Activated CD8-positive, alpha-beta memory T cell treated with anti-CD3 and anti-CD28 coated beads, Interleukin-2, amount 10 ng/mL, durations not matched to agents 7 days and 5 days (primary cell): ENCODE measurements at regions not wholly inside any gene's neighbourhood (a gene's known extent, or its start where the extent isn't known, plus 50 kb on each side); places are given as distances from the start of the nearest gene placed in this dataset.

Experiments used
- ATAC-seq: fragments of 150-1000 bp; cut with Tn5 transposase; one replicate; pipeline ENCODE4 v1.10.0; 2021; ENCODE audit warnings: moderate library complexity
- CTCF ChIA-PET: fragments of 350-600 bp; sonication (Branson Sonifier 250); formaldehyde crosslinking; loops from one replicate; lab custom pipeline; 2021; ENCODE audit warnings: antibody characterized with exemption; lab: Charles Lee
- DNase-seq: peaks from one replicate; pipeline ENCODE4 v3.0.0-alpha.2; 2020
- H3K27ac Mint-ChIP-seq: one replicate; pipeline ENCODE4 v1.8.0; 2021; ENCODE audit warnings: mild to moderate bottlenecking, mixed read lengths
- H3K27me3 Mint-ChIP-seq: one replicate; pipeline ENCODE4 v1.8.0; 2021; ENCODE audit warnings: mixed read lengths
- H3K36me3 Mint-ChIP-seq: one replicate; pipeline ENCODE4 v1.8.0; 2021; ENCODE audit warnings: mild to moderate bottlenecking, mixed read lengths
- H3K4me1 Mint-ChIP-seq: one replicate; pipeline ENCODE4 v1.8.0; 2021; ENCODE audit warnings: mixed read lengths
- H3K4me3 Mint-ChIP-seq: one replicate; pipeline ENCODE4 v1.8.0; 2021; ENCODE audit warnings: mild to moderate bottlenecking, moderate library complexity, mixed read lengths
- H3K9me3 Mint-ChIP-seq: one replicate; pipeline ENCODE4 v1.8.0; 2022; ENCODE audit warnings: low read depth, mixed read lengths

GRCh38 chrX:63513825-63514568 lies 162.9 kb upstream of the SPIN4 start:
- no peaks in the 10 kb centered on the region for H3K36me3 Mint-ChIP-seq
- no peaks in the 10 kb centered on the region for H3K9me3 Mint-ChIP-seq
- H3K27me3 Mint-ChIP-seq: no peaks in the 10 kb centered on the region
- DNase-seq (no peak), ATAC-seq (no peak)
- no peak overlapping the region for H3K4me3 Mint-ChIP-seq
- H3K27ac Mint-ChIP-seq: no peak overlapping the region
- CTCF ChIA-PET: no interaction called here
- no peaks in the 10 kb centered on the region for H3K4me1 Mint-ChIP-seq

- no peak for ATAC-seq
- no peaks in the 10 kb centered on the region for H3K27me3 Mint-ChIP-seq
- H3K27ac Mint-ChIP-seq: no peak overlapping the region
- no peak for DNase-seq
- CTCF ChIA-PET: no interaction called here
- no peaks in the 10 kb centered on the region for H3K36me3 Mint-ChIP-seq
- H3K4me1 Mint-ChIP-seq: no peaks in the 10 kb centered on the region
- H3K4me3 Mint-ChIP-seq: no peak overlapping the region
- H3K9me3 Mint-ChIP-seq: no peaks in the 10 kb centered on the region
These were observed 160.2 kb upstream of the SPIN4 start for GRCh38 chrX:63511361-63511760.

- Mint-ChIP-seq H3K27ac (no peak overlapping the region), H3K9me3 (no peaks in the 10 kb centered on the region), H3K36me3 (no peaks in the 10 kb centered on the region), H3K27me3 (no peaks in the 10 kb centered on the region), H3K4me1 (peaks cover 2% of the 10 kb centered on the region), H3K4me3 (no peak overlapping the region)
- DNase-seq: no peak
- no peak for ATAC-seq
- CTCF ChIA-PET: no interaction called here
These were observed 157.5 kb upstream of the SPIN4 start for GRCh38 chrX:63508668-63509067.

- Mint-ChIP-seq H3K9me3 (no peaks in the 10 kb centered on the region), H3K36me3 (no peaks in the 10 kb centered on the region), H3K4me3 (no peak overlapping the region), H3K27ac (no peak overlapping the region), H3K4me1 (peaks cover 2% of the 10 kb centered on the region), H3K27me3 (no peaks in the 10 kb centered on the region)
- DNase-seq: no peak
- CTCF ChIA-PET: no interaction called here
- no peak for ATAC-seq
These were observed 155.2 kb upstream of the SPIN4 start for GRCh38 chrX:63506320-63506719.

DNA sequence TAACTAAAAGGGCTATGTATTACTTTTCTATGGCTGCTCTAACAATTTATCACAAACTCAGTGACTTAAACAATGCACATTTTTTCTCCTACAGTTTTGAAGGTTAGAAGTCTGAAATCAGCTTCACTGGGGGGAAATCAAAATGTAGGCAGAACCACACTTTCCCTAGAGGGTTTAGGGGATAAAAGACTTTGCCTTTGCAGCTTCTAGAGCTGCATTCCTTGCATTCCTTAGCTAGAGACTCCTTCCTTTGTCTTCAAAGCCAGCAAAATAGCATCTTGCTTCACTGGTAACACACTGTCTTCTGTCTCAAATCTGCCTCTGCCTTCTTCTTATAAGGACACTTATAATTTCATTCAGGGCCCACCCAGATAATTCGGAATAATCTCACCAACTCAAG lies 152.4 kb upstream of the SPIN4 start:
- Mint-ChIP-seq H3K27me3 (no peaks in the 10 kb centered on the region), H3K4me3 (no peak overlapping the region), H3K27ac (no peak overlapping the region), H3K9me3 (no peaks in the 10 kb centered on the region), H3K36me3 (no peaks in the 10 kb centered on the region), H3K4me1 (peaks cover 2% of the 10 kb centered on the region)
- CTCF ChIA-PET: no interaction called here
- ATAC-seq (no peak), DNase-seq (no peak)

GRCh38 chrX:63488546-63489373 lies 137.6 kb upstream of the SPIN4 start:
- CTCF ChIA-PET: no interaction called here

DNA sequence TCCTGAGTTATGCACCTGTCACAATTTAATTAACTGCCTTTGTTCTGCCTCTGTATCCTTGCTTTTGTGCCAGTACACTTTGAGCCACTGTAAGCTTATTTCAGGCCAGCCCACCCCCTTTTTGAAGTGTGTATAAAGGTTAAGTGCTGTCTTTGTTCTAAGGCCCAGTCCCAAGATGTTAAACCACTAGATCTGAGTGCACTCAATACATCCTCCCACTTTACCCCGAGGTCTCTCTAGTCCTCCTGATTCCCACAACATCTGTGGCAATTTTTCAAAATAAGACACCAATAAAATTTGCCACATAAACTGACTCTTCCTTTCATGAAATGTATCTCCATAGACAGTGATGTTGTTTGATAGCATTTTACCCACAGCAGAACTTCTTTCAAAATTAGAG lies 124.1 kb upstream of the SPIN4 start:
- H3K27me3 Mint-ChIP-seq: no peaks in the 10 kb centered on the region
- H3K4me3 Mint-ChIP-seq: no peak overlapping the region
- no peak for ATAC-seq
- peaks cover 6% of the 10 kb centered on the region for H3K9me3 Mint-ChIP-seq
- H3K36me3 Mint-ChIP-seq: peaks cover 25% of the 10 kb centered on the region
- CTCF ChIA-PET: no interaction called here
- H3K27ac Mint-ChIP-seq: no peak overlapping the region
- no peak for DNase-seq
- H3K4me1 Mint-ChIP-seq: no peaks in the 10 kb centered on the region

More at GRCh38 chrX:63488546-63489373, 137.6 kb upstream of the SPIN4 start:
- H3K4me1 Mint-ChIP-seq: no peaks in the 10 kb centered on the region
- no peak overlapping the region for H3K27ac Mint-ChIP-seq
- no peak for DNase-seq
- ATAC-seq: no peak
- H3K36me3 Mint-ChIP-seq: peaks cover 11% of the 10 kb centered on the region
- no peaks in the 10 kb centered on the region for H3K27me3 Mint-ChIP-seq
- no peak overlapping the region for H3K4me3 Mint-ChIP-seq
- peaks cover 5% of the 10 kb centered on the region for H3K9me3 Mint-ChIP-seq

- Mint-ChIP-seq H3K4me1 (no peaks in the 10 kb centered on the region), H3K36me3 (peaks cover 10% of the 10 kb centered on the region), H3K27me3 (no peaks in the 10 kb centered on the region), H3K4me3 (no peak overlapping the region), H3K9me3 (peaks cover 2% of the 10 kb centered on the region), H3K27ac (no peak overlapping the region)
- ATAC-seq: no peak
- CTCF ChIA-PET: no interaction called here
- DNase-seq: no peak
These were observed 119.9 kb upstream of the SPIN4 start for GRCh38 chrX:63471004-63471403.

- no peak for DNase-seq
- H3K4me1 Mint-ChIP-seq: no peaks in the 10 kb centered on the region
These were observed 119.4 kb upstream of the SPIN4 start for GRCh38 chrX:63470506-63470905.

DNA sequence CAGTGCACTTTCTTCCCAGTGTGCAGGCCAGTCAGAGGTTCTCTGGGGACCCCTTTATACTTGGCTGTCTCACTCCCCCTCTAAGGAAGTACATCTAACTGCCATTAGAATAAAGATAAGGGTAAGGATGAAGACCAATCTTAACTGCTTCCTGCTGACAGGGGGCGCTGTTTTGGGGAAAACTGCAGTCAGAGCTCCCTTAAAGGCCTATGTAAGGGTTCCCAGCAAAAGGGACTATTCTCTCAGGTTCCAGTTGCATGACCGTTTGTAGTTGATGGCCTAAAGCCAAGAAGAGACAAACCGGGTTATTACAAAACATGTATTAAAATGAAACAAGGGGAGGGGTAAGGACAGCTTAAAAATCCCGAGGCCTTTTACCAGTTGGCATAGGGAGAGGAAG lies 115.6 kb upstream of the SPIN4 start:
- DNase-seq (no peak), ATAC-seq (no peak)
- no peak overlapping the region for H3K27ac Mint-ChIP-seq
- no peak overlapping the region for H3K4me3 Mint-ChIP-seq
- H3K27me3 Mint-ChIP-seq: no peaks in the 10 kb centered on the region
- CTCF ChIA-PET: no interaction called here
- no peaks in the 10 kb centered on the region for H3K4me1 Mint-ChIP-seq
- peaks cover 2% of the 10 kb centered on the region for H3K36me3 Mint-ChIP-seq
- no peaks in the 10 kb centered on the region for H3K9me3 Mint-ChIP-seq

More at GRCh38 chrX:63470506-63470905, 119.4 kb upstream of the SPIN4 start:
- H3K4me3 Mint-ChIP-seq: no peak overlapping the region
- ATAC-seq: no peak
- CTCF ChIA-PET: no interaction called here
- no peaks in the 10 kb centered on the region for H3K27me3 Mint-ChIP-seq
- peaks cover 7% of the 10 kb centered on the region for H3K36me3 Mint-ChIP-seq
- H3K9me3 Mint-ChIP-seq: peaks cover 2% of the 10 kb centered on the region
- no peak overlapping the region for H3K27ac Mint-ChIP-seq

DNA sequence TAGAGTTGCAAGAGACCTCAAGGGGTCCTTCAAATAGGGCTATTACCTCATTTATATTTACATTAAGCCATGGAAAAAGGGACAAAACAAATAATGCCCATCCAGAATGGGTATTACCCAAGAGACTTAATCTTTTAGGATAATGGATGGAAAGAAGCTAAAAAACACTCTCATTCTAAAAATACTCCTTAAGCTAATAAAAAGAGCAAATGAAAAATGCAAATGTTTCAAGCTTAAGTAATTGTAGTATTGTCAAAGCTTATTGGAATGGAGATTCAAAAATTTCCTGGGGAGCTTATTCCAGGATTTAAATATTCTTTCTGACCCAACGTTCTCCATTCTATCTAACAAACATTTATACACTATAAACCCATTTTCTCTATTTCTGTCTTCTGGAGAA lies 107.8 kb upstream of the SPIN4 start:
- DNase-seq (no peak), ATAC-seq (no peak)
- CTCF ChIA-PET: interaction anchor here (1.2 kb wide), 1 partner anchor 46 kb away, joined by 3 read pairs; no protein-coding TSS in a partner anchor
- Mint-ChIP-seq H3K9me3 (peaks cover 9% of the 10 kb centered on the region), H3K4me1 (no peaks in the 10 kb centered on the region), H3K4me3 (no peak overlapping the region), H3K36me3 (no peaks in the 10 kb centered on the region), H3K27ac (no peak overlapping the region), H3K27me3 (no peaks in the 10 kb centered on the region)

- H3K27ac Mint-ChIP-seq: no peak overlapping the region
- DNase-seq: no peak
- no peaks in the 10 kb centered on the region for H3K4me1 Mint-ChIP-seq
- no peak overlapping the region for H3K4me3 Mint-ChIP-seq
- H3K27me3 Mint-ChIP-seq: no peaks in the 10 kb centered on the region
- CTCF ChIA-PET: no interaction called here
- peaks cover 13% of the 10 kb centered on the region for H3K9me3 Mint-ChIP-seq
- H3K36me3 Mint-ChIP-seq: peaks cover 18% of the 10 kb centered on the region
- no peak for ATAC-seq
These were observed 102.4 kb upstream of the SPIN4 start for GRCh38 chrX:63453571-63453970.

DNA sequence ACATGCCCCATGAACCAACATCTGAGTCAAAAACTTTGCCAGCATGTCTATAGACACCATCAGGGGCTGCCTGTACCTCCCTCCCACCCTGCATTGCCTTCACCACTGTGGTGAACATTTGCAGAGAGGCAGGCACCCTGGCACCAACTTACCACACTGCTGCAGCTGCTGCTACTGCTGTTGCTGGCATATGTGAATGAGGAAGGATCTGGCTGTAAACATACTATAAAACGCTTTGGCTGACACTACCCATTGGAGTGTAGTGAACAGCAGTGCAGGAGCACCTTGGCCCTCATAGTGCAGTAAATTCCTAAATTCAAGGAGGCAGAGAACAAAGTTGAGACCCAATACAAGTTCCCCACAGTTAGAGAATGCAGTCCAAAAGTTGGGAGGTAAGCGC lies 90.6 kb upstream of the SPIN4 start:
- DNase-seq (no peak), ATAC-seq (no peak)
- CTCF ChIA-PET: no interaction called here
- H3K27me3 Mint-ChIP-seq: no peaks in the 10 kb centered on the region
- H3K27ac Mint-ChIP-seq: no peak overlapping the region
- H3K36me3 Mint-ChIP-seq: peaks cover 6% of the 10 kb centered on the region
- no peak overlapping the region for H3K4me3 Mint-ChIP-seq
- H3K4me1 Mint-ChIP-seq: no peaks in the 10 kb centered on the region
- H3K9me3 Mint-ChIP-seq: peaks cover 2% of the 10 kb centered on the region

DNA sequence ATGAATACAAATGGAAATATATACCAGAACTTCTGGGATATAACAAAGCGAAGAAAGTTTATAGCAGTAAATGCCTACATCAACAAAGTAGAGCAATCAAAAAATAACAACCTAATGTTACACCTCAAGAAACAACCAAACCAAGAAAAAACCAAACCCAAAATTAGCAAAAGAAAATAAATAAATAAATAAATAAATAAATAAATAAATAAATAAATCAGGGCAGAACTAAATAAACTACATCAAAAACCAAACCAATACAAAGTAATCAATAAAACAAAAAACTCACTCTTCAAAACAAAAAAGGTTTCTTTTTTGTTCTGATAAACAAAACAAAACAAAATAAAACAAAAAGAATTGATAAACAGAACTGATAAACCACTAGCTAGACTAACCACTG lies 88.4 kb upstream of the SPIN4 start:
- Mint-ChIP-seq H3K9me3 (peaks cover 1% of the 10 kb centered on the region), H3K4me3 (no peak overlapping the region), H3K27ac (no peak overlapping the region), H3K36me3 (peaks cover 6% of the 10 kb centered on the region), H3K4me1 (no peaks in the 10 kb centered on the region), H3K27me3 (no peaks in the 10 kb centered on the region)
- ATAC-seq (no peak), DNase-seq (no peak)
- CTCF ChIA-PET: no interaction called here
